ENCODE measurements at regions not wholly inside any gene's neighbourhood (a gene's known extent, or its start where the extent isn't known, plus 50 kb on each side); places are given as distances from the start of the nearest gene placed in this dataset.

DNA sequence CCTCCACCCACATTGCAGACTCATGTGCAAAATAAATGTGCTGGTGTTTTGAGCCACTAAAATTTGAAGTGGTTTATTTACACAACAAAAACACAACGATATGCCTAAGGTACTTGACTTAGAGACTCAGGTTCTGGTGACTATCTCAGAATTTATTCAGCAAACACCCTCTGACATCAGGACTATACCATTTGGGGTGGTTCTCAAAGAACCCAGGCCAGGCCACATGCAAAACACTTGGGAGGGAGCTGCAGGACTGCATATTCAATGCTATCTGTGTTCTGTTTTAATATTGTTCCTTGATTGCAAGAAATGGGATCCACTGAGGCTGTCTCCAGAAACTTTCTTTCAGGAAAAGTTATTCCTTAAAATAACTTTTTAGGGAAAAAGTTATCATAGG, 91.6 kb downstream of the LINC00237 start:
- Histone ChIP-seq H3K36me3 (no peaks in the 10 kb centered on the region), H3K4me3 (no peak overlapping the region), H3K9me3 (replicated peaks) (no peaks in the 10 kb centered on the region), H3K27me3 (ENCODE audit: low read depth) (peaks cover 69% of the 10 kb centered on the region), H3K4me1 (no peaks in the 10 kb centered on the region), H3K27ac (replicated peaks) (no peak overlapping the region)
- no peak for DNase-seq
- TF ChIP-seq, protein P1, sequence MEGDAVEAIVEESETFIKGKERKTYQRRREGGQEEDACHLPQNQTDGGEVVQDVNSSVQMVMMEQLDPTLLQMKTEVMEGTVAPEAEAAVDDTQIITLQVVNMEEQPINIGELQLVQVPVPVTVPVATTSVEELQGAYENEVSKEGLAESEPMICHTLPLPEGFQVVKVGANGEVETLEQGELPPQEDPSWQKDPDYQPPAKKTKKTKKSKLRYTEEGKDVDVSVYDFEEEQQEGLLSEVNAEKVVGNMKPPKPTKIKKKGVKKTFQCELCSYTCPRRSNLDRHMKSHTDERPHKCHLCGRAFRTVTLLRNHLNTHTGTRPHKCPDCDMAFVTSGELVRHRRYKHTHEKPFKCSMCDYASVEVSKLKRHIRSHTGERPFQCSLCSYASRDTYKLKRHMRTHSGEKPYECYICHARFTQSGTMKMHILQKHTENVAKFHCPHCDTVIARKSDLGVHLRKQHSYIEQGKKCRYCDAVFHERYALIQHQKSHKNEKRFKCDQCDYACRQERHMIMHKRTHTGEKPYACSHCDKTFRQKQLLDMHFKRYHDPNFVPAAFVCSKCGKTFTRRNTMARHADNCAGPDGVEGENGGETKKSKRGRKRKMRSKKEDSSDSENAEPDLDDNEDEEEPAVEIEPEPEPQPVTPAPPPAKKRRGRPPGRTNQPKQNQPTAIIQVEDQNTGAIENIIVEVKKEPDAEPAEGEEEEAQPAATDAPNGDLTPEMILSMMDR (IDR thresholded peaks at IDR 0.05; ENCODE audit: borderline replicate concordance), result no peak
- intact Hi-C loops (cut with micrococcal nuclease), result no loop called here

DNA sequence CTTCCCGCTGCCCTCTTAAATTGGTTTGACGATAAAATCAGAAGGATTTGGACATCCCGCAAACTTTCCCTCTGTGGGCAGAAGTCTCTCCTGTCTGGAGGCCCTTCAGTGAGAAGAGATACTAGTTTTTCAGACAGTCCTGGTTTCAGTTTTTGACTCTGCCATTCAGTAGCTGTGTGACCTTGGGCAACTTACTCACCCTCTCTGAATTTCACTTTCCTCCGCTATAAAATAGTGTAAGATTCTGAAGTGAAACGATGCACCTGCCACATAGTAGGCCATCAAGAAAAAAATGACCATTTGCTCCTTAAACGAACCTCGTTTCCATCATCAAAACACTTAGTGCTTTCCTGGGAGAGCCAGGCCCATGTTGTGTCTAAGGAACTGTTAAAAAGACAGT, 97.2 kb downstream of the LINC00237 start:
- H3K27ac ChIP-seq (replicated peaks), result no peak overlapping the region
- no peak overlapping the region for H3K4me3 ChIP-seq
- H3K9me3 ChIP-seq (replicated peaks), result no peaks in the 10 kb centered on the region
- no peaks in the 10 kb centered on the region for H3K4me1 ChIP-seq
- no peak for DNase-seq
- intact Hi-C loops (cut with micrococcal nuclease), result no loop called here
- no peaks in the 10 kb centered on the region for H3K36me3 ChIP-seq
- TF ChIP-seq, protein P1 (IDR thresholded peaks at IDR 0.05; ENCODE audit: borderline replicate concordance), result no peak
- H3K27me3 ChIP-seq (ENCODE audit: low read depth), result peaks cover 34% of the 10 kb centered on the region

DNA sequence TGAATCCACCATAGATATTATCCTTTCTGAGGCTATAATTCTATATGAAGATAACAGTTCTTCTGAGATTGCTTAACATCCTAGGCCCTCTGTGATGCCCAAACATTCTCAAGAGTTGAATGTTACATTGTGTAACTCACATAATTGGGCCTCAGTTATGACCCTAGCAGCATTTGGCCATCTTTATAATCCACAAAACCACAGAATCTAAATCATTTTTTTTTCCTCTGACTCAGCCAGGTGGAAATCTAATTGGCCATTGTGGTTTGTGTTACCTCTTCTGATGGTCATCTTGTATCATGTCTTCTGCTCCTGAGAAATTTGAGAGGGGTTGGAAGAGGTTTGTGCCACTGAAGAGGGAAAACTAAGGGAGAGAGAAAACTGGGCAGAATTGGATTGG, 99.5 kb downstream of the LINC00237 start:
- intact Hi-C loops (cut with micrococcal nuclease), result no loop called here
- H3K4me1 ChIP-seq, result no peaks in the 10 kb centered on the region
- no peaks in the 10 kb centered on the region for H3K36me3 ChIP-seq
- TF ChIP-seq, protein P1 (IDR thresholded peaks at IDR 0.05; ENCODE audit: borderline replicate concordance), result no peak
- peaks cover 28% of the 10 kb centered on the region for H3K27me3 ChIP-seq (ENCODE audit: low read depth)
- H3K9me3 ChIP-seq (replicated peaks), result no peaks in the 10 kb centered on the region
- H3K27ac ChIP-seq (replicated peaks), result no peak overlapping the region
- H3K4me3 ChIP-seq, result no peak overlapping the region
- DNase-seq, result no peak

DNA sequence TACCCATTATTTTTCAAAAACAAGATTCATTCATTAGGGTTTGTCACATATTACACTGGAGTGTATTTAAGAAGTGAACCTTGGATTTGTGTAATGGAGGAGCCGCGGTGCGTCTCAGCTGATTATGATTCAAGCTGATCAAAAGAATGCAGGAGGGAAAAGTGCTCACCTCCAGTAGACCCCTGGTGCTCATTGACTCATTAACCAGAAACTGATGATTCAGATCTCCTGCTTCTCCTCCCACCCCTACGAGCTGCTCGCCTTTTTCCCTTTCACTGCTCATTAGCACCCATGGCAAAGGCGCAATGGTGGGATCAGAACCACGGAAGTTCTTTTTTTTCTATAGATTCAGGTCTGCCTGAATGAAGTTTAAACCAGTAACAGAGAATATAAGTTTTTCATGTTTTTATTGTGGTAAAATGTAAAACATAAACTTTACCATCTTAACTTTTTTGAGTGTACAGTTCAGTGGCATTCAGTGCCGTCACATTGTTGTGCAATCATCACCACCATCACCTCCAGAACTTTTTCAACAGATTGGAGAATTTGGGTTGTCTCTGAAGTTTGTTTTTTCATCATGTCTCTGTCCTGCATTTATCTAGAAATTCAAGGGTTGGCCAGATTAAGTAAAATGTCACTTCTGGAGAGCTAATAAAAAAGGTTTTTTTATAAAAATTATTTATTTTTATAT, 101.6 kb downstream of the LINC00237 start:
- no peaks in the 10 kb centered on the region for H3K9me3 ChIP-seq (replicated peaks)
- no peak overlapping the region for H3K27ac ChIP-seq (replicated peaks)
- DNase-seq, result no peak
- H3K27me3 ChIP-seq (ENCODE audit: low read depth), result peaks cover 42% of the 10 kb centered on the region
- no peaks in the 10 kb centered on the region for H3K36me3 ChIP-seq
- no peaks in the 10 kb centered on the region for H3K4me1 ChIP-seq
- TF ChIP-seq, protein P1 (IDR thresholded peaks at IDR 0.05; ENCODE audit: borderline replicate concordance), result no peak
- H3K4me3 ChIP-seq, result no peak overlapping the region
- intact Hi-C loops (cut with micrococcal nuclease), result no loop called here

DNA sequence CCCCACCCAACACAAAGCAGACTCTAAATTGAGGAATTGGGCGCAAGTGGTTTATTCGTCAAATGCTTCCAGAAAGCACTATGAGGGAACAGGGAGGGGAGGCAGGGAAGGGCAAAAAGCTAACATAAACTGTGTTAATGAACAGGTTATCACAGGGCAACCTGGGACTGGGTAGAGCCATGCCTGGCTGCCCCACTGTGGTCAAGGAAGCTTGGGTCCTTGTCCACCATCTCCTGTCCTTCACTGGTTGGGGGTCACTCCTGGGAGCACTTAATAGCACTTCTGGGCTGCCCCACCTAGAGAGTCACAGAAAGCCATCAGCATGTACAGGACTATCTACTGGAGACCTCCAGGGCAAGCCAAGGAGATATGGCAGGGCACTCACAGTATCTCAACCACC, 102.3 kb downstream of the LINC00237 start:
- H3K4me1 ChIP-seq, result no peaks in the 10 kb centered on the region
- H3K36me3 ChIP-seq, result no peaks in the 10 kb centered on the region
- no peak overlapping the region for H3K4me3 ChIP-seq
- no peaks in the 10 kb centered on the region for H3K9me3 ChIP-seq (replicated peaks)
- intact Hi-C loops (cut with micrococcal nuclease), result no loop called here
- no peak overlapping the region for H3K27ac ChIP-seq (replicated peaks)
- DNase-seq, result no peak
- TF ChIP-seq, protein P1 (IDR thresholded peaks at IDR 0.05; ENCODE audit: borderline replicate concordance), result no peak
- peaks cover 42% of the 10 kb centered on the region for H3K27me3 ChIP-seq (ENCODE audit: low read depth)
